ENCODE measurements at regions not wholly inside any gene's neighbourhood (a gene's known extent, or its start where the extent isn't known, plus 50 kb on each side); places are given as distances from the start of the nearest gene placed in this dataset.

DNA sequence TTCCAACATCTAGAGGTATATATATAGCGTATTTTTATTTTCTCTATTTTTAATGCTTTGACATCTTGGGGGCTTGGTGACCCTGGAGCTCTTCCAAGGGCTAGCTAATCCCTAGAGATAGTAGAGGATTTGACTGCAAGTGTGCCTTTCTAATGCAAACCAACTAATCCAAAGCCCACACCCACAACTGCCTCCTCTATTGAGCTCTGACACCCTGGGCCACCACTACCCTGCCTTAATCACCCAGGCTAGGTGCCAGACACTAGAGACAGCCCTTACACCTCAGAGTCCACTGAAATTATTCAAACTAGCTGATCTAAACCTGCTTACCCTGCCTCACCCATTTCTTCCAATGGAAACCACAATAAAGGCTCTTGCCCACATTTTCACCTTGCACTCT, 69.6 kb upstream of the ATXN3L start:
- Histone ChIP-seq H3K4me3 (ENCODE audit: low read depth in 2 of 2, low read length in 1 of 2) (no peak overlapping the region), H2AFZ (ENCODE audit: low read depth) (no peak overlapping the region), H3K27ac (ENCODE audit: low read depth in 2 of 2, low read length in 1 of 2) (no peak overlapping the region), H3K4me1 (ENCODE audit: control insufficient read depth in 1 of 2, insufficient read depth in 2 of 2, low read depth in 1 of 2, low read length in 1 of 2) (peaks cover 0 to 22% of the 10 kb centered on the region in 2 experiments; a peak in 2 of 4 replicates), H3K9me3 (no peaks in the 10 kb centered on the region), H3K27me3 (ENCODE audit: insufficient read depth) (no peaks in the 10 kb centered on the region), H3K4me2 (no peak overlapping the region), H3K36me3 (replicated peaks in 1 of 2; ENCODE audit: control insufficient read depth in 1 of 2, insufficient read depth in 2 of 2, low read length in 1 of 2) (no peaks in the 10 kb centered on the region), H3K9ac (no peak overlapping the region), H4K20me1 (ENCODE audit: insufficient read depth) (no peaks in the 10 kb centered on the region), H3K79me2 (ENCODE audit: insufficient read depth) (no peaks in the 10 kb centered on the region), H3F3A (replicated peaks; ENCODE audit: insufficient read depth) (peaks cover 18% of the 10 kb centered on the region), H3K9me2 (no peaks in the 10 kb centered on the region)
- WGBS (ENCODE audit: low lambda C conversion rate): 88% methylated on average over 1 of the region's 1 CpG
- TF ChIP-seq PBX3 (IDR thresholded peaks at IDR 0.05) (no peak), FOXJ3 (CRISPR knock-in tag; IDR thresholded peaks at IDR 0.05) (no peak), FOXM1 (IDR thresholded peaks at IDR 0.05; ENCODE audit: low read depth) (no peak), REST (IDR thresholded peaks at IDR 0.05; ENCODE audit: low read depth, low read length) (no peak), TCF12 (IDR thresholded peaks at IDR 0.05) (no peak), FOSL2 (IDR thresholded peaks at IDR 0.05; ENCODE audit: borderline replicate concordance, low read depth) (no peak), SIN3A (IDR thresholded peaks at IDR 0.05; ENCODE audit: borderline replicate concordance, low read depth, low read length) (no peak), USF2 (IDR thresholded peaks at IDR 0.05; ENCODE audit: borderline replicate concordance, low read depth, low read length) (no peak)
- TF ChIP-seq, protein P1, sequence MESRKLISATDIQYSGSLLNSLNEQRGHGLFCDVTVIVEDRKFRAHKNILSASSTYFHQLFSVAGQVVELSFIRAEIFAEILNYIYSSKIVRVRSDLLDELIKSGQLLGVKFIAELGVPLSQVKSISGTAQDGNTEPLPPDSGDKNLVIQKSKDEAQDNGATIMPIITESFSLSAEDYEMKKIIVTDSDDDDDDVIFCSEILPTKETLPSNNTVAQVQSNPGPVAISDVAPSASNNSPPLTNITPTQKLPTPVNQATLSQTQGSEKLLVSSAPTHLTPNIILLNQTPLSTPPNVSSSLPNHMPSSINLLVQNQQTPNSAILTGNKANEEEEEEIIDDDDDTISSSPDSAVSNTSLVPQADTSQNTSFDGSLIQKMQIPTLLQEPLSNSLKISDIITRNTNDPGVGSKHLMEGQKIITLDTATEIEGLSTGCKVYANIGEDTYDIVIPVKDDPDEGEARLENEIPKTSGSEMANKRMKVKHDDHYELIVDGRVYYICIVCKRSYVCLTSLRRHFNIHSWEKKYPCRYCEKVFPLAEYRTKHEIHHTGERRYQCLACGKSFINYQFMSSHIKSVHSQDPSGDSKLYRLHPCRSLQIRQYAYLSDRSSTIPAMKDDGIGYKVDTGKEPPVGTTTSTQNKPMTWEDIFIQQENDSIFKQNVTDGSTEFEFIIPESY (IDR thresholded peaks at IDR 0.05; ENCODE audit: borderline replicate concordance, low read depth): no peak
- ChIA-PET POLR2A (no interaction called here), CTCF (interaction anchor here (1.1 to 1.7 kb wide), 2 partner anchors 9 to 18 kb away, joined by 3 to 4 read pairs; no protein-coding TSS in a partner anchor)
- no peak for DNase-seq
